ENCODE measurements at regions not wholly inside any gene's neighbourhood (a gene's known extent, or its start where the extent isn't known, plus 50 kb on each side); places are given as distances from the start of the nearest gene placed in this dataset.

DNA sequence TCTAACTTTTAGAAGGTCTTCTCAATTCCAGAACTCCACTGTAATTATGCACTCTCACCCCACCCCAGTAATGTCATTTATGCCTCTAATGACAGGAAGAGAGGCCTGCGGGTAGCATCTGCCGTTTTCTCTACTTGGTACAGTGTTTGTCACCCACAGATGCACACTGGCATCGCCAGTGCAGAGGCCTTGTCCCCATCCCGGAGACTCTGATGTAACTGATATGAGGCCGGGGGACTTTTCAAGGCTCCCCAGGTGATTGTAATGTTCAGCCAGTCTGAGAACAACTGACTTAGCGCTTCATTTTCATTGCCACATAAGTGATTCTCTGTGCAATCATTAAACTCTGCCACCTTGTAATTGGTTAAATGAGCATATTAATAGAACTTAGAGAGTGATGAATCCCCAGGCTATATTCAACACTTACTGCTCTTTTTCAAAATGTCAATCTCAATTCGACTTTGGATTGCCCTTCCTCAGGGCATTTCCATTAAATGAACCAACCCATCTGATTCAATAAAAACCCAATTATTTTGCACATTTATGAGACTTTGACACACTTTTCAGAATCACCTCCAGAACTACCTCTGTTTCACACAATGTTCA, 113.2 kb downstream of the HERPUD2 start:
- no peak for DNase-seq (ENCODE audit: extremely low read depth, low read depth, low spot score)

DNA sequence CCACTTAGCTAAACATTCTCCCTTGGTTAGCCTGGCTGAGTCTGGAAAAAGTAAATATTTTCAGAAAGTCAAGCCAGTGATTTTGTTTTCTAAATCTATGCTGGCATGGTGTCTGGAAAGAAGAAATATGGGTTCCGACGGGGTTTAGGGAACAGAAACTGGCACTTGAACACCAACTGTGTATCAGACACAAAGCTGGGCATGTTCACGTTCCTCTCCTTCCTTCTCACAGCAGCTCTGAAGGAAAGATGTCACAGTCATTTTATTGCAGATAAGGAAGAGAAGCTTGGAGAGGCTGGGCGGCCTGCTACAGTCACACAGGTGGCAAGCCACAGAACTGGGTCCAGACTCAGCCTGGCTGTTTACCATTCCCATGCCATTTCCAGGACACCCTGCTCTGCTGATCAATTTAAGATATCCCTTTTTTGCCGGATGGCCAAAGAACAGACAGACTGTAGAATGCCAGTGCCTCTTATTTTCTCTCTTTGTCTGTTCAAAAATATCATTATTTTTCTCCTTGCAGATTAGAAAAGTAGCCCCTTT, 118.8 kb downstream of the HERPUD2 start:
- no peak for DNase-seq (ENCODE audit: extremely low read depth, low read depth, low spot score)

DNA sequence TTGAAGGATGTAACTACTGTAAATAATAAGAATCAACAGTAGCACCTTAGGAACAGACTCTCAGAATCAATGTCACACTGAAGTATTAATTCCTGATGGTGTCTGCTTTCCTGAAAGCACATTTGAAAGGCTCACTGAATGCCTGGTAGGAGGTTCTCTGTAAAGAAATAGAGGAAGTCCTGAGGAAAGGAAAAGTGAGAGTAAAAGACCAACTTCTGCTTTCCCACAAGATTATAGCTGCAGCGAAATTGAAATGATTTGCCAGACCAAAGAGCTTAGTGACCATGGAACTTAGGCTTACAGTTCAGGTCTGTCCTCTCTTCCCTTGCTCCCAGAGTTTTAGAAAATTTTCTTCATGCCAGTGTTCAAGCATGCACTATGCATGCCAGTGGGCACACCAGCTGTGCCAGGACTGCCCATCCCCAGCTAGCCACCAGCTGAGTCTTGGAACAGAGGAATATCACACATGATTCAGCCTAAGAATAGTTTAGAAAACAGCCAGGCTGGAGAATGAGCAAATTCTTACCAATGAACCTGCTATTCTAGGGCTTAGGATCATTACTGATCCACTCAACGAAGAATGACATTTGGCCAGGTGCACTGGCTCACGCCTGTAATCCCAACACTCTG, 123.2 kb downstream of the HERPUD2 start:
- no peak for DNase-seq (ENCODE audit: extremely low read depth, low read depth, low spot score)

DNA sequence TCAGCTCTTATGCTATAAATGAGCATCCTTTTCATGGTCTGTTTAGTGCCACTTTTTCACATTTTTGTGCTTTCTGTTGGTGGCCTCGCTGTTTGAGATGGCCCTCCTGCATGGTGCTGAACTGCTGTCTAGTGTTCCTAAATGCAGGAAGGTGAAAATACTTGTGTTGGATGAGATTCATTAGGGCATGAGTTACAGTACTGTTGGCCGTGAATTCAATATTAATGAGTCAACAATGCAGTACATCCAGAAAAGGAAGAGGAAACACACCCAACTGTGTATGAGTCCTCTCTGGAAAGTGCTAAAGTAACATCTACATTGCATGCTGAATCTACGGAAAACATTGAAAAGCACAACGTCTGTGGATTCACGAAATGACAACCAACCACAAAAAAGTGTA, 124.0 kb downstream of the HERPUD2 start:
- no peak for DNase-seq (ENCODE audit: extremely low read depth, low read depth, low spot score)

DNA sequence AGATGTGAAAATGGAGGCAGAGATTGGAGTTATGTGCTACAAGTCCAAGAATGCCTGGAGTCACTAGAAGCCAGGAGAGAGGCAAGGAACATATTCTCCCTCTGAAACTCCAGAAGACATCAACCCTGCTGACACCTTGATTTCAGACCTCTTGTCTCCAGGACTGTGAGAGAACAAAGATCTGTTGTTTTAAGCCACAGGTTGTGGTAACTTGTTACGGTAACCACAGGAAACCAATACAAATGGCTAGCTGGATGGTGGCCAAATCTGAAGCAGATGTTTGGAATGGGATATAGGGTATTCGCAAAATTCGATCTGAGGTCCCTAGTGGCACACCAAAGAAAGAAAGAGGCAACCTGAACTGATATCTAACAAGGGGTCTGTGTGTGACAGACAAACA, 129.0 kb downstream of the HERPUD2 start:
- no peak for DNase-seq (ENCODE audit: extremely low read depth, low read depth, low spot score)

DNA sequence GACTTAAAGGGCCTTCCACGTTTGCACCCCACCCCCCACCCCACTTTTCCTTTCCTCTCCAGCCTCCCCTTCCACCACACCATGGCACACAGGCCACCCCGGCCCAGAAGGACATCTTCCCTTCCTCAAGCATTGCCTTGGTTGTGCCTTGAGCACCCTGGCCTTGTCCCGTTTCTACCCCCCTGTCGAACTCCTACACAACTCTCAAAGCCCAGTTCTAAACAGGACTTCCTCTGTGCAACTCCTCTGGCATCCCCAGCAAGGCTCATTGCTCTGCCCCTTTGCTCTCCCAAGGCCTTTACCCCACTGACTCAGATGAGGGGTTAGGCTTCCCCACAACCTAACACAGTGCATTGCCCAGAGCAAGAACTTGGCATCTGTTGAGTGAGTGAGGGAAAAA, 136.1 kb downstream of the HERPUD2 start:
- no peak for DNase-seq (ENCODE audit: extremely low read depth, low read depth, low spot score)

DNA sequence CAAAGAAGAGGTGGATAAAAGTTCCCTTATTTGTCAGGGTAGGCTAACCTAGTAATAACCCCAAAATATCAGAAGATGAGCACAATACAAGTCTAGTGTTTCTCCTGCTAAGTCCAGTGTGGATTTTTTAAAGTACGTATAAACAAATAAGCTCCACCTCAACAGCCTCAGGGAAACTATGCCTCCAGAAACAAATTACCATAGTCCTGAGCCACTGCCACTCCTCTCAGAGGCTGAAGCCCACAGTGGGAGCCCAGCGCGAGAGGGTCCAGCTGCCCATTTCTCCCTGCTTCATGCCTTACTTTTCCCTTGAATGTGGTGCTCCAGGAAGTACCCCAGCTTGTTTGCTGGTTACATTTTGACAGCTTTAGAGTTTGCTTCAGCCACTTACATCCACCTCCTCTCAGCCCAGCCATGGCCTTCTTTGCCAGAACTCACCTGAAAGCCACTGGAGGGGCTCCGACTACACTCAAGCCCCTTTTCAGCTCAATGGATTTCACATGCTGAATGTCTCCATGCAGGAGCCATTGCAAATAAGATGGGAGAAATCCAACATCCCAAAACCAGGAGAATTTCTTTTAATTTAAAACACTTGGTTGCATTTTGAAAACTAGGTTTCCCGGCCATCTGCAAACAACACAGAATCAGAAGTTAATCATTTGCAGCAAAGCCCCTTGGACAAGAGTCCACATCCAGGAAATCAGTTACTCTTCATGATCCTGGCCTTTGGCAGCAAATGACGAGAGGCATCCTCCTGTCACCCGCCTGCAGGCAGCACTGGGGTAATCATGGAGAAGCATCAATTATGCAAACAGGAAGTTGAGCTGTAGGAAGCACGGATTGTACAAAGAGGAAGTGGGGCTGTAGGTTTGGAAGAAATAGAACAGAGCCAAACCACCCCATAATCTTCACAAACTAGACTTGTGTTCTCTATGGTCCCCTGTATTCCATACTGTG, 138.1 kb downstream of the HERPUD2 start:
- no peak for DNase-seq (ENCODE audit: extremely low read depth, low read depth, low spot score)

DNA sequence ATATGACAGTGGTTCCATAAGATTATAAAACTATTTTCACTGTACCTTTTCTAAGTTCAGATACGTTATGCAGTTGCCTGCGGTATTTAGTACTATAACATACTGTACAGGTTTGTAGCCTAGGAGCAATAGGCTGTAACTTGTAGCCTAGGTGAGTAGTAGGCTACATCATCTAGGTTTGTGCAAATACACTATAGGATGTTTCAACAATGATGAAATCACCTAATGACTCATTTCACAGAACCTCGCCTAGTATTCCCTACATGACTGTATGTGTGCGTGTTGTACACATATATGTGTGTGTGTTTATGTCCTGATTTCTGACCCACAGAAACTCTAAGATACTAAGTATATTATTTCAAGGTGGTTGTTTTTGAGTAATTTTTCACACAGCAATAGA, 139.0 kb downstream of the HERPUD2 start:
- DNase-seq (ENCODE audit: extremely low read depth, low read depth, low spot score), result no peak

DNA sequence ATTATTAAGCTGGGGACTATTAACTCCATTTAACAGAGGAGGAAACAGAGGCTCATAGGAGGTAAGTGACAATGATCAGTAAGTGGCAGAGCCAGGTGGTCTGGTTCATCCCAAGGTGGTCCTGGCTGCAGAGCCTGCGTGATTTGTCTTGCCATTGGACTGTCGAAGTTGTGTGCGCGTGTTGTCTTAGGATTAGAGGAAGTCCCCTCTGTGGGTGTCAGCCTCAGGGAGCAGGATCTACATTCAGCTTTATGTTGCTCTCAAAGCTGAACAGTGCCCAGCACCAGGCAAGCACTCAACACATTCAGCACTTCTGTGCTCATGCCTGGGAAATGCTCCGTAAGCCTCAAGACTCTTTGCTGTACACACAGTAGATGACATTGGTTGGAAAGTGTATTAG, 139.5 kb downstream of the HERPUD2 start:
- DNase-seq (ENCODE audit: extremely low read depth, low read depth, low spot score), result no peak

DNA sequence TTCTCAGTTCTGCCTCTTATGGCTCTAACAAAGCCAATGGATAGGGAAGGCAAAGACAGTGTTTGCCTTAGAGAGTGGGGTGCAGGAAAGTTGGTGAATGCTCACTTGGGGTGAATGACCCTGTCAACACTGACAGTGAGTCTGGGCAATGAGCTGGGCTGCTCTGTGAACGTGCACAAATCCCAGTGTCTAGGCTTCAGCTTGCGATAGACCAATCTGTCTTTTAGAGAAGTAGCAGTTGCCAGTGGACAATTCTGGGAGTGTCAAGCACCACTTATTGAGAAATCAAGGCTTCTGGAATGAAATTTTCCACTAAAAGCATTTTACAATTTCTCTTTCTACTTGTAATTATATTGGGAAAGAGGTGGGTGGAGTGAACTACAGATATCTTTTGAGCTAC, 141.4 kb downstream of the HERPUD2 start:
- no peak for DNase-seq (ENCODE audit: extremely low read depth, low read depth, low spot score)

DNA sequence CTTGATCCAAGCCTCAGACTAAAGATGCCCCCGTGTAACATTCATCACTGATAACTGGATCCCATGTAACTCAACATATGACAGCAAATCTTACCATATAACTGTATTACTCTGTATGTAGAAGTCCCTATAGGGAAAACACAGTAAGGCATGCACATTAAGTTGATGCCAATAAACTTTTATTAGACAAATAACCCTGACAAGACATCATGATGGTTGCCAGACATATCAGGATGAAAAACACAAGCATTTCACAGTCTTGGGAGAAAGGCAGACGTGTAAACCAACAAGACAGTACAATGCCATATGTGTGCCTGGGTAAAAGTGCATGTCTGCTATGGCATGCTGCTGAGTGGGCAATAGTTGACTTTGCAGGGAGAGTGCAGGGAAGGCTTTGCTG, 142.2 kb downstream of the HERPUD2 start:
- no peak for DNase-seq (ENCODE audit: extremely low read depth, low read depth, low spot score)

DNA sequence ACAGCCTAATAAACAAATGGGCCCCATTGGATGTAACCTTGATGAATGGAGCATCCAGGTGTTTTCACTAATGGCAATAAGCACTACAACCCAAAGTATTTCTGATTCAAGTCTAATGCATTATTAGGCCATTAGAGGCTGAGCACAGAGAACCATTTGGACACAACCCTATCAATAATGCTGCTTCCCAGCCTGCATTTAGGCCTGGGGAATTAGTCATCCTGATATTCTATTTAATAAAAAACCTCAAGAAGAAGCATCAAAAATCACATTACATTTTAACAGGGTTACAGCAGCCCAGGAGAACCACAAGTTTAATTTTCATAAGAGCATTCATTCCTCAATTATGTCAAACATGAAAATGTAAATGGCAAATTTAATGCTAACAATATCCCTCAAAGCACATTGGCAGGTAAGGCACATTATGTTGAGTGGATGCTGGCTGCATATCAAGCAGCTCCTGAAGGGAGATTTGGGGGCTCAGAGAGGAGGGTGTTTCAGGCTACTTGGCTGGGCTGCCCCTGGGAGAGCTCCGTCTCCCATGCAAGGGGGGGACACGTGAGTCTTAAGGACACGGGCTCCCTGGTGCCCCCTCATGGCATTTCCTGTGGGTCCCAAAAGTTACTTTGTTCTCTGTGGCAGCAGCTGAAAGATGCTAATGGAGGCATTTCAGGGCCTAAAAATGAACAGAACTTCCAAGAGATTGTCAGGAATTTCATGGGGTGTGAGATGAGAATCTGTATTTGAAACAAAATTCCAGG, 143.4 kb downstream of the HERPUD2 start:
- DNase-seq (ENCODE audit: extremely low read depth, low read depth, low spot score), result no peak

DNA sequence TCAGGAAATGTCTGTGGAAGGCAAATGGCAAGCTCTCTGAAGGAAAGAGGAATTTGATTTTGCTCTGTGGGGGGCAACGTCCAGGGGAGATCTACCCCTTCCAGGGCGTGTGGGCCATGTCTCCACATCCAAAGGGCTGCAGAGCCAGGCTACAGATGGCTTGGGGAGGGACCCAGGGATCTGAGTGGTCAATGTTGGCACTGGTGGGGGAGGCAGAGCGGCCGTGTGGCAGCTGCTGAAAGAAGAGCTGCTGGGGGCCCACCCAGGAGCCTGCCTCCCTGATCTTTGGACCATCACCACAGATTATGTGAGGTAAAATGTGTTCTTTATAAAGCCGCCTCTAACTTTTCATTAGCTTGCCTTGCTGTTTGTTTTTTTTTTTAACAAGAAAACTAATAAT, 144.1 kb downstream of the HERPUD2 start:
- DNase-seq (ENCODE audit: extremely low read depth, low read depth, low spot score), result no peak

DNA sequence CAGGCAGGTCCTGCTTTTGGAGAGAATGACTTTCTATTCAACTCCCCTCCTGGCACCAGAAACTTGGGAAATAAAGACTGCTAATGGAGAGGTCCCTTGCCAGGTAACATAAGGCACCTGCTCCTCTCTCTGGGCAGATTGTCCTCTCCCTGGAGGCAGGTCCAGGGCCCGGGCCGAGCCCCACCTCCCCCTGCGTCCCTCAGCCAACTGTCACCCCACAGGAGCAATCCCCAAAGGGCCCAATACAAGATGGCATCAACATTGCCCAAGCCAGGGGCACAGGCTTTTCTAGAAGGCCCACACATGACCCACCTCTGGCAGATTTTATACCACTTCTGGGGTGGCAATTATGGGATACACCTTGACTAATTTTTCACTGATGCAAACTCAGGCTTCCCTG, 145.2 kb downstream of the HERPUD2 start:
- no peak for DNase-seq (ENCODE audit: extremely low read depth, low read depth, low spot score)

DNA sequence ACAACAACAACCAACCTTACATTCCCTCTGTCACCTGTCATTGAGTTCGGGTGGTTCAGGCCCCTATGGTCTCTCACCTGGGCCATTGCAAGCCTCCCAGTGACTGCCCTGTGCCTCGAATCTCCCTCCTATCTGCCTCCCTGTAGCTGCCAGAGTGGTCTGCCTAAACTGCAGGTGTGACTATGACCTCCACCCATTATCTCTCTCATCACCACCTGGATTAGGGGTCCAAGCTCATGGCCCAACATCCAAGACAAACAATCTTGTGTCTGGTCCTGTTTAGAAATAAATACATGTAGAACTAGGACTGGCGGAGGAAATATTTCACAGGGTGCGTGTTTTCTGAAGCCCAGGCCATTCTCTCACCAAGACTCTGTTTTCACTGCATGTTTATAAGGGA, 146.6 kb downstream of the HERPUD2 start:
- no peak for DNase-seq (ENCODE audit: extremely low read depth, low read depth, low spot score)

DNA sequence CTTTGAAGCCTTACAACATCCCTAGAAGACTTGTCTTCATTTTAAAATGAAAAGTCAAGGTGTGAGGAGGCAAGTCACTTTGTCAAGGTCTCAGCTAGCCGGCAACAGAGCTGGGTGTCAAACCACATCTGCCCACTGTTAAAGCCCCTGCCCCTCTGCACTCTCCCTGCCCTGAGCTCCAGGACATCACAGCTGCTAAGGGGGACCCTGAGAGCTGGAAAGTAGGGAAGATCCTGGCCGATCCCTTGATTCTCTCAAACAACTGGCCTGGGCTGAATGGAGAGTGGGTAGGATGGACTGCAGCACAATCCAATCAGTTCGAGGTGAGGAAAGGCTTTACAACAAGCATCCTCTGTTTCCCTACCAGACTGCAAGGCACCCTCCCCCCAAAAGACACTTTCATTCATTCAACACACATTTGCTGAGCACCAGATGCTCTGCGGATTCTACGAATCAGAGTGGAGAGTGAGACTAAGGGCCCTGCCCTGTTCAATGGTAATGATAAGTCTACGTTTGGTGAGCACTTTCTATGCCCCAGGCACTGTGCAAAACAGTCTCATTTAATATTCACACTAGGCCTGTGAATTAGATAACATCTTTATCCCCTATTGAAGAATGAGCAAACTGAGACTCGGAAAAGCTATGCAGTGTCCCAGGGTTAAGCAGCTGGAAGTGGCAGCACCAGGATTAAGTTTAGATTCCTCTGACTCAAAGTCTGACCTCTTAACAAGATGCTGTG, 148.1 kb downstream of the HERPUD2 start:
- no peak for DNase-seq (ENCODE audit: extremely low read depth, low read depth, low spot score)

DNA sequence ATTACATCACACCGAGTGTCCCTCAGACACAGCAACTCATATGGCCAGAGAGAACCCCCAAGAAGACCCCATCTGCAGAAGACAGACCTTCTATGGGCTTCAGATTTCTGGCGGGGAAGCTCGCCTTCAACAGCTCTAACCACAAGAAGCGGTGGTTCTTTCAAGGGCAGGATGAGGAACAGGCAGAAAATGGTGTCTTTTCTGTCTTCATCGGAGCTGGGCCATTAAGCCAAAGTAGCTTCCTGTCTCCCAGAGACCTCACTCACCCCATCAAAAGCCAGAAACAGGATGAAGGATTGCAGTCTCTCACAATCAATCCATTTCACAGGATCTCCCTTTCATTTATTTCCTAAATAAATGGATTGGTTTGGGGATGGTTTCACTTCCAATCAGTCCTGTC, 149.1 kb downstream of the HERPUD2 start:
- DNase-seq (ENCODE audit: extremely low read depth, low read depth, low spot score), result no peak

DNA sequence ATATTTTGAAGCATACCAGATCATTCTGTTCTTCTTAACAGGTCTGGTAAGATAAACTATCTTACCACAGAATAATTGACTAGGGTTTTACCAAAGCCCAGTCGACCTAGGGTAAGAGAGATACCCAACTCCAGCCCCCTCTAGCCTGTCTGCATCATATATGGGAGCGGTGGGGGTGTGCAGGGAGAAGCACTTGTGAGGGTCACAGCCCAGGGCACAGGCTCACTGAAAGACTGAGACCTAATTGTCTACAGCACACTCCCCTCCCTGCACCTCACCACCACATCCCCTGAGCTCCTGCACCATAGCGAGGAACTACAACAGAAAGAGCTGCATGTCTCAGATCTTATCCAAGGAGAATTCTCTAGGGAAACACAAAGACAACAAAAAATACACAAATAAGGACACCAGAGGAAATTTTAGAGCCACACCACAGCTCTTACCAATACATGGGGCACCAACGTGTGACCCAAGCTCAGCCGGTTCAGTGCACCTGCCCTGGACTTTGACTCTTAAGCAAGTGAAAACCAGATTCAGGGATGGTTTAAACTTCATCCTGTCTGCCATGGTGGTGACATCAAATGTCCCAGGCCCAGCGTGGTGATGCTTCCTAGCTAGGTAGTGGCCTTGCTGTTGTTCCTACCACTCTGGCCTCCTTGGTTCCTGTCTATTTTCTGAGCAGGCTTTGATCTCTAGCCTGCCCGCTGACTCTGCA, 150.8 kb downstream of the HERPUD2 start:
- no peak for DNase-seq (ENCODE audit: extremely low read depth, low read depth, low spot score)

All from glomerular endothelial cell (primary cell).